DOHH2 (cell line): ENCODE measurements at regions not wholly inside any gene's neighbourhood (a gene's known extent, or its start where the extent isn't known, plus 50 kb on each side); places are given as distances from the start of the nearest gene placed in this dataset.

ENCODE experiments used
- H3F3A ChIP-seq: fragments of 200-600 bp; sonication (generic), shearing (Covaris generic); 2 replicates; pipeline ENCODE4 v1.6.0; 2016; ENCODE audit warnings: antibody characterized with exemption, mild to moderate bottlenecking; ENCODE audit not compliant: control insufficient read depth, insufficient read depth
- H3K27ac ChIP-seq: fragments of 200-600 bp; sonication (generic); 2 replicates; pipeline ENCODE4 v1.5.1; 2014; ENCODE audit warnings: low read depth, mild to moderate bottlenecking, low read length, moderate library complexity
- H3K27me3 ChIP-seq: fragments of 200-600 bp; sonication (generic); 2 replicates; pipeline ENCODE4 v1.6.1; 2014; ENCODE audit warnings: mild to moderate bottlenecking, low read length, mixed read lengths; ENCODE audit not compliant: control insufficient read depth
- H3K36me3 ChIP-seq: fragments of 200-600 bp; sonication (generic); 2 replicates; pipeline ENCODE4 v1.6.1; 2014; ENCODE audit warnings: mild to moderate bottlenecking, low read length, moderate library complexity, mixed read lengths; ENCODE audit not compliant: control insufficient read depth
- H3K4me1 ChIP-seq: fragments of 200-600 bp; sonication (generic); 2 replicates; pipeline ENCODE4 v1.6.1; 2014; ENCODE audit warnings: mild to moderate bottlenecking, low read length, mixed read lengths; ENCODE audit not compliant: control insufficient read depth
- H3K4me2 ChIP-seq: fragments of 200-600 bp; sonication (generic); 2 replicates; pipeline ENCODE4 v1.6.0; 2014; ENCODE audit warnings: mild to moderate bottlenecking, low read length, moderate library complexity
- H3K4me3 ChIP-seq: fragments of 200-600 bp; sonication (generic); 2 replicates; pipeline ENCODE4 v1.5.1; 2014; ENCODE audit warnings: mild to moderate bottlenecking, low read length, mixed read lengths
- H3K79me2 ChIP-seq: fragments of 200-600 bp; sonication (generic); 2 replicates; pipeline ENCODE4 v1.6.1; 2014; ENCODE audit warnings: mild to moderate bottlenecking, low read length, mixed read lengths; ENCODE audit not compliant: control insufficient read depth
- H3K9me2 ChIP-seq: fragments of 200-600 bp; sonication (generic); replicated peaks from 2 replicates; pipeline ENCODE4 v1.6.1; 2014; ENCODE audit warnings: mild to moderate bottlenecking, low read length, mixed read lengths; ENCODE audit not compliant: control insufficient read depth
- H3K9me3 ChIP-seq: fragments of 200-600 bp; sonication (generic); 2 replicates; pipeline ENCODE4 v1.6.1; 2014; ENCODE audit warnings: antibody characterized with exemption, low read length, mixed read lengths; ENCODE audit not compliant: control insufficient read depth, insufficient read depth
- H4K20me1 ChIP-seq: fragments of 200-600 bp; sonication (generic); 2 replicates; pipeline ENCODE4 v1.6.0; 2014; ENCODE audit warnings: low read depth, mild to moderate bottlenecking, antibody characterized with exemption, low read length, moderate library complexity; ENCODE audit not compliant: control insufficient read depth, insufficient read depth
- CTCF ChIP-seq: fragments of 200-600 bp; sonication (generic); IDR thresholded peaks from one replicate; pipeline ENCODE4 v1.5.1; 2014; ENCODE audit warnings: antibody characterized with exemption, mild to moderate bottlenecking, low read depth, low read length; ENCODE audit not compliant: poor library complexity, severe bottlenecking
- EZH2phosphoT487 ChIP-seq: fragments of 200-600 bp; sonication (generic); IDR thresholded peaks from 2 replicates; pipeline ENCODE4 v1.6.1; 2017; ENCODE audit warnings: borderline replicate concordance, mild to moderate bottlenecking, antibody characterized with exemption, low read length, moderate library complexity, mixed read lengths

DNA sequence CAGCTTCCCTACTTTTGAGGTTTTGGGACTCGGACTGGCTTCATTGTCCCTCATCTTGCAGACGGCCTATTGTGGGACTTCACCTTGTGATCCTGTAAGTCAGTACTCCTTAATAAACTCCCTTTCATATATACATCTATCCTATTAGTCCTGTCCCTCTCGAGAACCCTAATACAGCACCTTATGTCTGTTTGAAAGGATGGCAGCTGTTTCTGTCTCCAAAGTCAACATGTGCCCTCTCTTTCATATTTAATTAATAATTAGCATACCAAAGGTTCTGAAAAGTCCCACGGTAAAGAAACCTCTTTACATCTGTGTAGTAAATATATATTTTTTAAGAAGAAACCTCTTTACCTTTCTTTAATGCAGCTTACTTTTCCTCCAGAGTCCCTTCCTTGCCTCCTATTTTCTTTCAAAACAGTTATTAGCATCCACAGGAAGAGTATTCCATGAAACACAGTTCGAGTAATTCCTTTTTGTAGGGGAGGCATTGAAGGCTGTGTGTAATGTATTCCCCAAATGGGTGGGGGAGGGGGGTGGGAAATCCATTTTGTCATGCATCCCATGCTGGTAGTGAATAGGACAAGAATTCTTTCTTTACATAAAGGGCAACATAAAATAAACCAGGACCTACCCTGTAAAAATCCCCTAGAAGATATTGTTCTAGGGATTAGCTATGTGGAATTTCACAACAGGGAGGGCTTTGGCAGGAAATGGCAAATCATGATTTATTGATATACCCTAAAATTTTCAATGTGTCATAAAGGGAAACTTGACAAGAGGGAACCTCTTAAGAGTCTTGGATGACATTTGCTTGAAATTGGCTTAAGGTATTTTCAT lies 241.5 kb downstream of the SUDS3 start:
- Histone ChIP-seq H3K9me2 (no peaks in the 10 kb centered on the region), H3K4me1 (no peaks in the 10 kb centered on the region), H3F3A (no peaks in the 10 kb centered on the region), H3K4me2 (no peak overlapping the region), H3K4me3 (no peak overlapping the region), H3K79me2 (no peaks in the 10 kb centered on the region), H3K36me3 (no peaks in the 10 kb centered on the region), H3K9me3 (no peaks in the 10 kb centered on the region), H4K20me1 (no peaks in the 10 kb centered on the region), H3K27ac (no peak overlapping the region), H3K27me3 (no peaks in the 10 kb centered on the region)
- no peak for TF ChIP-seq CTCF
- TF ChIP-seq EZH2phosphoT487 = no peak

GRCh38 chr12:118618695-118619094 lies 242.3 kb downstream of the SUDS3 start:
- H3K27ac ChIP-seq = no peak overlapping the region
- no peaks in the 10 kb centered on the region for H3K27me3 ChIP-seq
- no peaks in the 10 kb centered on the region for H3K9me2 ChIP-seq
- no peaks in the 10 kb centered on the region for H3K9me3 ChIP-seq
- H3K4me1 ChIP-seq = no peaks in the 10 kb centered on the region
- TF ChIP-seq CTCF = no peak
- TF ChIP-seq EZH2phosphoT487 = no peak
- H3F3A ChIP-seq = no peaks in the 10 kb centered on the region
- H3K36me3 ChIP-seq = no peaks in the 10 kb centered on the region
- H4K20me1 ChIP-seq = no peaks in the 10 kb centered on the region
- H3K4me3 ChIP-seq = no peak overlapping the region
- no peaks in the 10 kb centered on the region for H3K79me2 ChIP-seq
- H3K4me2 ChIP-seq = no peak overlapping the region

GRCh38 chr12:118625050-118625675 lies 248.8 kb downstream of the SUDS3 start:
- no peaks in the 10 kb centered on the region for H3K79me2 ChIP-seq
- H3K27me3 ChIP-seq = peaks cover 4% of the 10 kb centered on the region; the same call in 1 of the 2 replicates
- TF ChIP-seq CTCF (no peak), EZH2phosphoT487 (no peak)
- H3F3A ChIP-seq = no peaks in the 10 kb centered on the region
- H3K4me2 ChIP-seq = no peak overlapping the region
- no peak overlapping the region for H3K4me3 ChIP-seq
- H3K9me3 ChIP-seq = no peaks in the 10 kb centered on the region
- H3K27ac ChIP-seq = no peak overlapping the region
- H3K9me2 ChIP-seq = no peaks in the 10 kb centered on the region
- H3K36me3 ChIP-seq = no peaks in the 10 kb centered on the region
- no peaks in the 10 kb centered on the region for H4K20me1 ChIP-seq
- H3K4me1 ChIP-seq = no peaks in the 10 kb centered on the region
